ENCODE measurements at regions not wholly inside any gene's neighbourhood (a gene's known extent, or its start where the extent isn't known, plus 50 kb on each side); places are given as distances from the start of the nearest gene placed in this dataset.

DNA sequence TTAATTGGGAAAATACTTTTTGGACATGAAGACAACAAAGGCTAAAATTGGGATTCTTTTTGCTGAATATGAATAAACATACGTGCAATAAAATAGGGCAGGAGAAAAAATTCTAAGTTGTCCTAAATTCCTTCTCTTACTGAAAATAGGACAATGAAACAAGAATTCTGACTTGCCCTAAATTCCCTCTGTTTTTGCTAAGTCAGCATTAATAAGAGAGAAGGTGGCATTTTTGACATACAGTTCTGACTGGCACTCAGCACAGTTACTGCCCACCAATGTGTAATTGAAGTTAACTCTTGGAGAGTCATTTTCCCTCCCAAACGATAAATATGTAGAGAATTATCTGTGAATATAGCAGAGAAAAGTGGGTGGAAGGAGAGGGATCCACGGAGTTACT lies 1021.1 kb upstream of the CDH8 start:
- TF ChIP-seq, protein P1, sequence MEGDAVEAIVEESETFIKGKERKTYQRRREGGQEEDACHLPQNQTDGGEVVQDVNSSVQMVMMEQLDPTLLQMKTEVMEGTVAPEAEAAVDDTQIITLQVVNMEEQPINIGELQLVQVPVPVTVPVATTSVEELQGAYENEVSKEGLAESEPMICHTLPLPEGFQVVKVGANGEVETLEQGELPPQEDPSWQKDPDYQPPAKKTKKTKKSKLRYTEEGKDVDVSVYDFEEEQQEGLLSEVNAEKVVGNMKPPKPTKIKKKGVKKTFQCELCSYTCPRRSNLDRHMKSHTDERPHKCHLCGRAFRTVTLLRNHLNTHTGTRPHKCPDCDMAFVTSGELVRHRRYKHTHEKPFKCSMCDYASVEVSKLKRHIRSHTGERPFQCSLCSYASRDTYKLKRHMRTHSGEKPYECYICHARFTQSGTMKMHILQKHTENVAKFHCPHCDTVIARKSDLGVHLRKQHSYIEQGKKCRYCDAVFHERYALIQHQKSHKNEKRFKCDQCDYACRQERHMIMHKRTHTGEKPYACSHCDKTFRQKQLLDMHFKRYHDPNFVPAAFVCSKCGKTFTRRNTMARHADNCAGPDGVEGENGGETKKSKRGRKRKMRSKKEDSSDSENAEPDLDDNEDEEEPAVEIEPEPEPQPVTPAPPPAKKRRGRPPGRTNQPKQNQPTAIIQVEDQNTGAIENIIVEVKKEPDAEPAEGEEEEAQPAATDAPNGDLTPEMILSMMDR (IDR thresholded peaks at IDR 0.05) = no peak
- TF ChIP-seq POLR2AphosphoS5 (IDR thresholded peaks at IDR 0.05; ENCODE audit: low read depth, low read length) (no peak), TCF7L2 (IDR thresholded peaks at IDR 0.05; ENCODE audit: low read depth, low read length) (no peak), SIN3A (IDR thresholded peaks at IDR 0.05; ENCODE audit: borderline replicate concordance, insufficient read depth, low read depth, low read length) (no peak)
